ENCODE measurements at regions not wholly inside any gene's neighbourhood (a gene's known extent, or its start where the extent isn't known, plus 50 kb on each side); places are given as distances from the start of the nearest gene placed in this dataset.

DNA sequence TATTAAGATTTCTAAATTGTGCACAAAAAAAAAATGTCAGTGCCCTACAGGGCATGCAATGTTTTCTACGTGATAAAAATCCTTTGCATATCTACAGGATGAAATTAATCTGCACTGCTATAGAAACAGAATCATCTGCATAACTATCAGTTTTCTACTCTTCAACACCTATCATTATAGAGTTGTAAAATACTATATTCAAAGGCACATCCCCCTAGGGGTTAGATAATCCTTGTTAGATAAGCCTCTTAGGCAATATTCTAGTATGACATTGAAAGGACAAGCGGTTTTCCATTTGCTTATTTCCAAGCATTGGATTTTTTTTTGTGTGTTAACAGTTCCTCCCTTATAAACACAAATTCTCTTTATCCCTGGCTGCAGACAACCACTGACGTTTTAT is 98.7 kb upstream of the LAMA2 start:
- Histone ChIP-seq H3K4me3 (no peak overlapping the region), H3K36me3 (no peaks in the 10 kb centered on the region), H3K4me1 (no peaks in the 10 kb centered on the region), H3K27ac (no peak overlapping the region), H3K27me3 (replicated peaks in 1 of 7) (no peaks in the 10 kb centered on the region), H3K9me3 (peaks cover 0 to 26% (median 13%) of the 10 kb centered on the region in 8 donors)
- DNase-seq = no peak
- WGBS, 5 donors = 48 to 60% (median 57%) methylated on average over 3 of the region's 3 CpGs
- TF ChIP-seq POLR2A (IDR thresholded peaks at IDR 0.05) (no peak), POLR2AphosphoS5 (IDR thresholded peaks at IDR 0.05) (no peak)
- TF ChIP-seq, protein P1, sequence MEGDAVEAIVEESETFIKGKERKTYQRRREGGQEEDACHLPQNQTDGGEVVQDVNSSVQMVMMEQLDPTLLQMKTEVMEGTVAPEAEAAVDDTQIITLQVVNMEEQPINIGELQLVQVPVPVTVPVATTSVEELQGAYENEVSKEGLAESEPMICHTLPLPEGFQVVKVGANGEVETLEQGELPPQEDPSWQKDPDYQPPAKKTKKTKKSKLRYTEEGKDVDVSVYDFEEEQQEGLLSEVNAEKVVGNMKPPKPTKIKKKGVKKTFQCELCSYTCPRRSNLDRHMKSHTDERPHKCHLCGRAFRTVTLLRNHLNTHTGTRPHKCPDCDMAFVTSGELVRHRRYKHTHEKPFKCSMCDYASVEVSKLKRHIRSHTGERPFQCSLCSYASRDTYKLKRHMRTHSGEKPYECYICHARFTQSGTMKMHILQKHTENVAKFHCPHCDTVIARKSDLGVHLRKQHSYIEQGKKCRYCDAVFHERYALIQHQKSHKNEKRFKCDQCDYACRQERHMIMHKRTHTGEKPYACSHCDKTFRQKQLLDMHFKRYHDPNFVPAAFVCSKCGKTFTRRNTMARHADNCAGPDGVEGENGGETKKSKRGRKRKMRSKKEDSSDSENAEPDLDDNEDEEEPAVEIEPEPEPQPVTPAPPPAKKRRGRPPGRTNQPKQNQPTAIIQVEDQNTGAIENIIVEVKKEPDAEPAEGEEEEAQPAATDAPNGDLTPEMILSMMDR (IDR thresholded peaks at IDR 0.05 in 8 of 11, conservative IDR thresholded peaks at IDR 0.05 in 3 of 11) = no peak
- intact Hi-C loops (cut with DNase I; ENCODE audit: low total_unique reads) = no loop called here

DNA sequence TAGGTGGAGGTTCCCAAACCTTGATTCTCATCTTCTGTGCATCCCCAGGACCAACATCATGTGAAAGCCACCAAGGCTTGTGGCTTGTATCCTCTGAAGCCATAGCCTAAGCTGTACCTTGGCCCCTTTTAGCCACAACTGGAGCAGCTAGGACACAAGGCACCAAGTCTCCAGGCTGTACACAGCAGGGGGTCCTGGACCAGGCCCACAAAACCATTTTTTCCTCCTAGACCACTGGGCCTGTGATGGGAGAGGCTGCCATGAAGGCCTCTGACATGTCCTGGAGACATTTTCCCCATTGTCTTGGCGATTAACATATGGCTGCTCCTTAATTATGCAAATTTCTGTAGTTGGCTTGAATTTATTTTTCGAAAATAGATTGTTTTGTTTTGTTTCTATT is 114.8 kb upstream of the LAMA2 start:
- no peak overlapping the region for H3K27ac ChIP-seq
- no peaks in the 10 kb centered on the region for H3K27me3 ChIP-seq (replicated peaks in 1 of 7)
- no peak overlapping the region for H3K4me3 ChIP-seq
- H3K9me3 ChIP-seq = peaks cover 0 to 31% (median 10%) of the 10 kb centered on the region in 8 donors
- 31 to 57% (median 50%) methylated on average over 2 of the region's 2 CpGs for WGBS, 5 donors
- intact Hi-C loops (cut with DNase I; ENCODE audit: low total_unique reads) = no loop called here
- H3K36me3 ChIP-seq = no peaks in the 10 kb centered on the region
- TF ChIP-seq, protein P1 (IDR thresholded peaks at IDR 0.05 in 8 of 11, conservative IDR thresholded peaks at IDR 0.05 in 3 of 11) = no peak
- TF ChIP-seq POLR2AphosphoS5 (IDR thresholded peaks at IDR 0.05) (no peak), POLR2A (IDR thresholded peaks at IDR 0.05) (no peak)
- no peak for DNase-seq
- no peaks in the 10 kb centered on the region for H3K4me1 ChIP-seq

DNA sequence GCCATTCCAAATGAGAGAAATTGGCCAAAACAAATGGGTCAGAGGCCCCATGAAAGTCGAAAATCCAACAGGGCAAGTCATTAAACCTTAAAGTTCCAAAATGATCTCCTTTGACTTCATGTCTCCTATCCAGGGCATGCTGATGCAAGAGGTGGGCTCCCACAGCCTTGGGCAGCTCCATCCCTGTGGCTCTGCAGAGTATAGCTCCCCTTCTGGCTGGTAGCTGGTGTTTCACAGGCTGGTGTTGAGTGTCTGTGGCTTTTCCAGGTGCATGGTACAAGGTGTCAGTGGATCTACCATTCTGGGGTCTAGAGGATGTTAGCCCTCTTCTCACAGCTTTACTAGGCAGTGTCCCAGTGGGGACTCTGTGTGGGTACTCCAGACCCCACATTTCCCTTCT is 115.2 kb upstream of the LAMA2 start:
- WGBS, 5 donors = 29 to 59% (median 45%) methylated on average over 1 of the region's 1 CpG

DNA sequence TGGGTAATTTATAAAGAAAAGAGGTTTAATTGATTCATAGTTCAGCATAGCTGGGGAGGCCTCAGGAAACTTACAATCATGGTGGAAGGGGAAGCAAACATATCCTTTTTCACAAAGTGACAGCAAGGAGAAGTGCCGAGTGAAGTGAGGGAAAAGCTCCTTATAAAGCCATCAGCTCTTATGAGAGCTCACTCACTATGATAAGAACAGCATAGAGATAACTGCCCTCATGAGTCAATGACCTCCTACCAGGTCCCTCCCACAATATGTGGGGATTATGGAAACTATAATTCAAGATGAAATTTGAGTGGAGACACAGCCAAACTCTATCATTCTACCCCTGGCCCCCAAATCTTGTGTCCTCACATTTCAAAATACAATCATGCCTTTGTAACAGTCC is 115.8 kb upstream of the LAMA2 start:
- TF ChIP-seq, protein P1 (IDR thresholded peaks at IDR 0.05 in 8 of 11, conservative IDR thresholded peaks at IDR 0.05 in 3 of 11) = no peak
- TF ChIP-seq POLR2AphosphoS5 (IDR thresholded peaks at IDR 0.05) (no peak), POLR2A (IDR thresholded peaks at IDR 0.05) (no peak)
- no peaks in the 10 kb centered on the region for H3K4me1 ChIP-seq
- H3K36me3 ChIP-seq = no peaks in the 10 kb centered on the region
- no peak overlapping the region for H3K27ac ChIP-seq
- DNase-seq = no peak
- H3K4me3 ChIP-seq = no peak overlapping the region
- H3K27me3 ChIP-seq (replicated peaks in 1 of 7) = no peaks in the 10 kb centered on the region
- WGBS, 5 donors = 57 to 84% (median 60%) methylated on average over 1 of the region's 1 CpG
- intact Hi-C loops (cut with DNase I; ENCODE audit: low total_unique reads) = no loop called here
- peaks cover 0 to 21% (median 4%) of the 10 kb centered on the region in 8 donors for H3K9me3 ChIP-seq

More for the DNA sequence above, 115.2 kb upstream of the LAMA2 start:
- TF ChIP-seq, protein P1 (IDR thresholded peaks at IDR 0.05 in 8 of 11, conservative IDR thresholded peaks at IDR 0.05 in 3 of 11) = no peak
- no peak for TF ChIP-seq POLR2AphosphoS5 (IDR thresholded peaks at IDR 0.05)
- no peak for TF ChIP-seq POLR2A (IDR thresholded peaks at IDR 0.05)
- intact Hi-C loops (cut with DNase I; ENCODE audit: low total_unique reads) = no loop called here
- no peak overlapping the region for H3K27ac ChIP-seq
- peaks cover 0 to 26% (median 5%) of the 10 kb centered on the region in 8 donors for H3K9me3 ChIP-seq
- DNase-seq = no peak
- no peaks in the 10 kb centered on the region for H3K27me3 ChIP-seq (replicated peaks in 1 of 7)
- H3K36me3 ChIP-seq = no peaks in the 10 kb centered on the region
- H3K4me3 ChIP-seq = no peak overlapping the region
- H3K4me1 ChIP-seq = no peaks in the 10 kb centered on the region
